Prostate gland (tissue), 2 donors: ENCODE measurements at regions not wholly inside any gene's neighbourhood (a gene's known extent, or its start where the extent isn't known, plus 50 kb on each side); places are given as distances from the start of the nearest gene placed in this dataset.

Source experiments
- POLR2A ChIP-seq: fragments of 450-650 bp; IDR thresholded peaks from one replicate; pipeline ENCODE4 v1.6.1; 2016; ENCODE audit warnings: antibody characterized with exemption, mild to moderate bottlenecking
- POLR2AphosphoS5 ChIP-seq: sonication (generic); formaldehyde crosslinking; IDR thresholded peaks from one replicate; pipeline ENCODE4 v1.6.1; 2017; ENCODE audit warnings: antibody characterized with exemption
- TF ChIP-seq, protein P1 (sequence below), 4 experiments: fragments of 200-600 bp in 2 of 4; fragments of 450-650 bp in 2 of 4; sonication (generic) in 2 of 4; IDR thresholded peaks; 1 replicate in 3 of 4; 2 replicates in 1 of 4; pipeline ENCODE4 v1.5.1; 2016 to 2019; ENCODE audit warnings: antibody characterized with exemption in 4 of 4, mild to moderate bottlenecking in 2 of 4, moderate library complexity in 2 of 4

DNA sequence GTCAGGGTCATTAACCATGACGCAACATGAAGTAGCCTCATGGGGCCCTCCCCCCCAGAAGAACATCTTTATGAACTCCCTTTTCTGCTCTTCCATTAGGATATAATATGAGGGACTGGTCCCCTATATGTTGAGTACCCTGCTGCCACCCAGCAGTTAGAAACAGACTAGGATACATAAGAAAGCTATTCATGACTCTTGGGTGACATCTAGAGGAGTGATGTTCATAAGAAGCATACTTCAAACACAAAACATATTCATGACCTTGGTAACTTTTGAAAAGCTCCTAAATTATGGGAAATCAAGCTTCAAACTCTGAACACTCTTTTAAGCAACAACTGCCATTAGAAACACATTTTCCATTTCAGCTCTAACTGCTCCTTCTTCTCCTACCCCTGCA lies 155.2 kb upstream of the SPIN4 start:
- TF ChIP-seq POLR2A (no peak), POLR2AphosphoS5 (no peak)
- TF ChIP-seq, protein P1, sequence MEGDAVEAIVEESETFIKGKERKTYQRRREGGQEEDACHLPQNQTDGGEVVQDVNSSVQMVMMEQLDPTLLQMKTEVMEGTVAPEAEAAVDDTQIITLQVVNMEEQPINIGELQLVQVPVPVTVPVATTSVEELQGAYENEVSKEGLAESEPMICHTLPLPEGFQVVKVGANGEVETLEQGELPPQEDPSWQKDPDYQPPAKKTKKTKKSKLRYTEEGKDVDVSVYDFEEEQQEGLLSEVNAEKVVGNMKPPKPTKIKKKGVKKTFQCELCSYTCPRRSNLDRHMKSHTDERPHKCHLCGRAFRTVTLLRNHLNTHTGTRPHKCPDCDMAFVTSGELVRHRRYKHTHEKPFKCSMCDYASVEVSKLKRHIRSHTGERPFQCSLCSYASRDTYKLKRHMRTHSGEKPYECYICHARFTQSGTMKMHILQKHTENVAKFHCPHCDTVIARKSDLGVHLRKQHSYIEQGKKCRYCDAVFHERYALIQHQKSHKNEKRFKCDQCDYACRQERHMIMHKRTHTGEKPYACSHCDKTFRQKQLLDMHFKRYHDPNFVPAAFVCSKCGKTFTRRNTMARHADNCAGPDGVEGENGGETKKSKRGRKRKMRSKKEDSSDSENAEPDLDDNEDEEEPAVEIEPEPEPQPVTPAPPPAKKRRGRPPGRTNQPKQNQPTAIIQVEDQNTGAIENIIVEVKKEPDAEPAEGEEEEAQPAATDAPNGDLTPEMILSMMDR (IDR thresholded peaks at IDR 0.05) = peak in 1 of 4 experiments; percentile 25
